ENCODE measurements at regions not wholly inside any gene's neighbourhood (a gene's known extent, or its start where the extent isn't known, plus 50 kb on each side); places are given as distances from the start of the nearest gene placed in this dataset.

- TF ChIP-seq YY1 (IDR thresholded peaks at IDR 0.05; ENCODE audit: borderline replicate concordance in 1 of 3, control insufficient read depth in 1 of 3, extremely low read depth in 1 of 3, insufficient read depth in 3 of 3, insufficient read length in 1 of 3, insufficient replicate concordance in 2 of 3, low read depth in 1 of 3, low read length in 2 of 3) (peak; percentile 60 to 92 (median 78)), MAX (CRISPR knock-in tag; IDR thresholded peaks at IDR 0.05) (no peak), EZH2 (IDR thresholded peaks at IDR 0.05; ENCODE audit: borderline replicate concordance, low read depth, low read length) (no peak), FOXP4 (CRISPR knock-in tag; IDR thresholded peaks at IDR 0.05; ENCODE audit: borderline replicate concordance) (0 out of 2 replicates have a peak, but pooled peaks have one; percentile 22), NR3C1 (CRISPR knock-in tag; IDR thresholded peaks at IDR 0.05) (no peak), CEBPB (tag; IDR thresholded peaks at IDR 0.05) (peak; percentile 46)
These were observed 62.0 kb upstream of the TFRC start for GRCh38 chr3:196143708-196144382.

Measured in K562 (cell line).